Fibroblast of lung (primary cell): ENCODE measurements at regions not wholly inside any gene's neighbourhood (a gene's known extent, or its start where the extent isn't known, plus 50 kb on each side); places are given as distances from the start of the nearest gene placed in this dataset.

Experiments used
- DNase-seq, 2 donors: peaks; one replicate each; pipeline versions ENCODE4 v3.0.0 to v3.0.0-alpha.2; 2010; ENCODE audit warnings: low read depth in 2 of 2
- H2AFZ ChIP-seq: 2 replicates; pipeline ENCODE4 v1.5.1; 2012; ENCODE audit warnings: low read length, control low read depth, inconsistent platforms
- H3K27ac ChIP-seq: 2 replicates; pipeline ENCODE4 v1.5.1; 2011; ENCODE audit warnings: low read length, control low read depth; ENCODE audit not compliant: insufficient read depth
- H3K27me3 ChIP-seq: 2 replicates; pipeline ENCODE4 v1.5.1; 2011; ENCODE audit warnings: mild to moderate bottlenecking, low read length; ENCODE audit not compliant: control insufficient read depth, insufficient read depth
- H3K36me3 ChIP-seq: 2 replicates; pipeline ENCODE4 v1.5.1; 2011; ENCODE audit warnings: low read length; ENCODE audit not compliant: control insufficient read depth, insufficient read depth
- H3K4me1 ChIP-seq: 2 replicates; pipeline ENCODE4 v1.5.1; 2011; ENCODE audit warnings: low read length; ENCODE audit not compliant: control insufficient read depth, insufficient read depth; ENCODE audit errors: extremely low read depth
- H3K4me2 ChIP-seq: 2 replicates; pipeline ENCODE4 v1.5.1; 2011; ENCODE audit warnings: low read length, control low read depth; ENCODE audit not compliant: insufficient read depth; ENCODE audit errors: extremely low read depth
- H3K4me3 ChIP-seq, 4 experiments: fragments of 200-600 bp in 1 of 4; sonication (generic) in 1 of 4; replicated peaks in 1 of 4; 2 replicates each; pipeline ENCODE4 v1.5.1; 2011 to 2016; ENCODE audit warnings: low read length in 4 of 4, low read depth in 3 of 4, mild to moderate bottlenecking in 3 of 4, control low read depth in 2 of 4, inconsistent platforms in 1 of 4, mixed read lengths in 1 of 4; ENCODE audit not compliant: insufficient read depth in 1 of 4; ENCODE audit errors: control extremely low read depth in 1 of 4
- H3K79me2 ChIP-seq: 2 replicates; pipeline ENCODE4 v1.5.1; 2012; ENCODE audit warnings: mild to moderate bottlenecking, low read length, inconsistent platforms; ENCODE audit not compliant: control insufficient read depth, insufficient read depth
- H3K9ac ChIP-seq: 2 replicates; pipeline ENCODE4 v1.5.1; 2011; ENCODE audit warnings: mild to moderate bottlenecking, low read length, control low read depth; ENCODE audit not compliant: insufficient read depth
- H3K9me3 ChIP-seq: 2 replicates; pipeline ENCODE4 v1.5.1; 2012; ENCODE audit warnings: low read depth, low read length; ENCODE audit not compliant: control insufficient read depth, insufficient read depth
- H4K20me1 ChIP-seq: 2 replicates; pipeline ENCODE4 v1.5.1; 2011; ENCODE audit warnings: low read length; ENCODE audit not compliant: control insufficient read depth, insufficient read depth; ENCODE audit errors: extremely low read depth
- CTCF ChIP-seq, 2 donors: IDR thresholded peaks in 1 of 2; conservative IDR thresholded peaks in 1 of 2; 1 replicate in 1 of 2; 2 replicates in 1 of 2; pipeline ENCODE4 v1.5.1; 2011 to 2012; ENCODE audit warnings: low read length in 2 of 2, control low read depth in 1 of 2, inconsistent platforms in 1 of 2, low read depth in 1 of 2, mild to moderate bottlenecking in 1 of 2
- EZH2 ChIP-seq: IDR thresholded peaks from 2 replicates; pipeline ENCODE4 v1.5.1; 2012; ENCODE audit warnings: low read length, control low read depth, mild to moderate bottlenecking; ENCODE audit errors: missing control alignments

- Histone ChIP-seq H3K27me3 (no peaks in the 10 kb centered on the region), H3K36me3 (no peaks in the 10 kb centered on the region), H3K4me2 (no peak overlapping the region), H4K20me1 (no peaks in the 10 kb centered on the region), H3K4me3 (no peak overlapping the region), H2AFZ (no peak overlapping the region), H3K27ac (no peak overlapping the region), H3K9me3 (no peaks in the 10 kb centered on the region), H3K9ac (no peak overlapping the region), H3K79me2 (no peaks in the 10 kb centered on the region), H3K4me1 (no peaks in the 10 kb centered on the region)
- TF ChIP-seq EZH2, result no peak
- TF ChIP-seq CTCF (conservative IDR thresholded peaks at IDR 0.05 in 1 of 2, IDR thresholded peaks at IDR 0.05 in 1 of 2; ENCODE audit: low read depth in 1 of 2, low read length in 2 of 2), result no peak
- no peak for DNase-seq
Measured at GRCh38 chr7:13231216-13231615, 543.8 kb downstream of the ARL4A start.

GRCh38 chr7:13235436-13235835 is 548.0 kb downstream of the ARL4A start:
- no peaks in the 10 kb centered on the region for H3K4me1 ChIP-seq
- no peak overlapping the region for H2AFZ ChIP-seq
- no peaks in the 10 kb centered on the region for H3K36me3 ChIP-seq
- TF ChIP-seq CTCF (conservative IDR thresholded peaks at IDR 0.05 in 1 of 2, IDR thresholded peaks at IDR 0.05 in 1 of 2; ENCODE audit: low read depth in 1 of 2, low read length in 2 of 2), result no peak
- TF ChIP-seq EZH2, result no peak
- H3K4me2 ChIP-seq, result no peak overlapping the region
- H3K9ac ChIP-seq, result no peak overlapping the region
- DNase-seq, result no peak
- no peak overlapping the region for H3K4me3 ChIP-seq
- no peaks in the 10 kb centered on the region for H3K79me2 ChIP-seq
- no peaks in the 10 kb centered on the region for H3K27me3 ChIP-seq
- H3K9me3 ChIP-seq, result no peaks in the 10 kb centered on the region
- H3K27ac ChIP-seq, result no peak overlapping the region
- H4K20me1 ChIP-seq, result no peaks in the 10 kb centered on the region

GRCh38 chr7:13236026-13236425 is 548.6 kb downstream of the ARL4A start:
- TF ChIP-seq CTCF (conservative IDR thresholded peaks at IDR 0.05 in 1 of 2, IDR thresholded peaks at IDR 0.05 in 1 of 2; ENCODE audit: low read depth in 1 of 2, low read length in 2 of 2) (no peak), EZH2 (no peak)
- DNase-seq, result no peak
- H3K4me1 ChIP-seq, result no peaks in the 10 kb centered on the region
- H3K9ac ChIP-seq, result no peak overlapping the region
- no peaks in the 10 kb centered on the region for H4K20me1 ChIP-seq
- H3K36me3 ChIP-seq, result no peaks in the 10 kb centered on the region
- no peak overlapping the region for H3K4me2 ChIP-seq
- H3K79me2 ChIP-seq, result no peaks in the 10 kb centered on the region
- no peak overlapping the region for H2AFZ ChIP-seq
- no peak overlapping the region for H3K4me3 ChIP-seq
- no peak overlapping the region for H3K27ac ChIP-seq
- H3K27me3 ChIP-seq, result no peaks in the 10 kb centered on the region
- no peaks in the 10 kb centered on the region for H3K9me3 ChIP-seq
